Upper lobe of left lung (tissue), 4 donors: ENCODE measurements at regions not wholly inside any gene's neighbourhood (a gene's known extent, or its start where the extent isn't known, plus 50 kb on each side); places are given as distances from the start of the nearest gene placed in this dataset.

Source experiments
- EP300 ChIP-seq, 4 donors: sonication (generic); formaldehyde crosslinking; IDR thresholded peaks; one replicate each; pipeline ENCODE4 v1.5.1; 2017; ENCODE audit warnings: antibody characterized with exemption in 4 of 4, control low read depth in 2 of 4
- POLR2A ChIP-seq, 4 donors: fragments of 450-650 bp; IDR thresholded peaks; one replicate each; pipeline ENCODE4 v1.5.1; 2016 to 2017; ENCODE audit warnings: antibody characterized with exemption in 4 of 4, mild to moderate bottlenecking in 2 of 4
- POLR2AphosphoS5 ChIP-seq, 2 donors: sonication (generic); formaldehyde crosslinking; IDR thresholded peaks; one replicate each; pipeline ENCODE4 v1.5.1; 2017; ENCODE audit warnings: antibody characterized with exemption in 2 of 2
- TF ChIP-seq, protein P1 (sequence below), 6 experiments: fragments of 450-650 bp in 4 of 6; fragments of 200-600 bp in 2 of 6; sonication (generic) in 2 of 6; IDR thresholded peaks; one replicate each; pipeline ENCODE4 v1.5.1; 2016 to 2019; ENCODE audit warnings: antibody characterized with exemption in 6 of 6

DNA sequence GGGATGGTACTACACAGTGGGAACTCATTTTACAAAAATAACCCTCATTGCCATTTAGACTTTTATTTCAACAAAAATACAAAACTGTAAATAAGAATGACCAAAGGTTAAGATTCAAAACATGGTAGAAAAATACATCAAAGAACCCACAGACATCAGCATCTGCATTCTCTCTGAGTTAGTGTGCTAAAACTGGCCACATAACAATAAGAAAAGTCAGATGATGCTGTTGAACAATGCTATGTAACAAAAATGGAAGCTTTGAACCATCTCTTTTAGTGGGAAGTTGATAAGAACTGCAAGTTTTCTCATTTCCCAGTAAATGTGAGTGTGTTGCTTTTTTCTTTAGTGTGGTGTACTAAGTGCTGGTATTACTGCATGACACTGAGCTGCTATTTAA, 888.4 kb upstream of the EPHA5 start:
- TF ChIP-seq, protein P1, sequence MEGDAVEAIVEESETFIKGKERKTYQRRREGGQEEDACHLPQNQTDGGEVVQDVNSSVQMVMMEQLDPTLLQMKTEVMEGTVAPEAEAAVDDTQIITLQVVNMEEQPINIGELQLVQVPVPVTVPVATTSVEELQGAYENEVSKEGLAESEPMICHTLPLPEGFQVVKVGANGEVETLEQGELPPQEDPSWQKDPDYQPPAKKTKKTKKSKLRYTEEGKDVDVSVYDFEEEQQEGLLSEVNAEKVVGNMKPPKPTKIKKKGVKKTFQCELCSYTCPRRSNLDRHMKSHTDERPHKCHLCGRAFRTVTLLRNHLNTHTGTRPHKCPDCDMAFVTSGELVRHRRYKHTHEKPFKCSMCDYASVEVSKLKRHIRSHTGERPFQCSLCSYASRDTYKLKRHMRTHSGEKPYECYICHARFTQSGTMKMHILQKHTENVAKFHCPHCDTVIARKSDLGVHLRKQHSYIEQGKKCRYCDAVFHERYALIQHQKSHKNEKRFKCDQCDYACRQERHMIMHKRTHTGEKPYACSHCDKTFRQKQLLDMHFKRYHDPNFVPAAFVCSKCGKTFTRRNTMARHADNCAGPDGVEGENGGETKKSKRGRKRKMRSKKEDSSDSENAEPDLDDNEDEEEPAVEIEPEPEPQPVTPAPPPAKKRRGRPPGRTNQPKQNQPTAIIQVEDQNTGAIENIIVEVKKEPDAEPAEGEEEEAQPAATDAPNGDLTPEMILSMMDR (IDR thresholded peaks at IDR 0.05), result no peak
- TF ChIP-seq POLR2A (IDR thresholded peaks at IDR 0.05) (no peak), POLR2AphosphoS5 (IDR thresholded peaks at IDR 0.05) (no peak), EP300 (IDR thresholded peaks at IDR 0.05) (no peak)
